HepG2 (cell line): ENCODE measurements at regions not wholly inside any gene's neighbourhood (a gene's known extent, or its start where the extent isn't known, plus 50 kb on each side); places are given as distances from the start of the nearest gene placed in this dataset.

ENCODE experiments used
- GTF2F1 ChIP-seq: fragments of 150-350 bp; IDR thresholded peaks from 2 replicates; pipeline ENCODE4 v1.6.1; 2014; ENCODE audit warnings: low read length
- PAX8 ChIP-seq: sonication (generic); formaldehyde crosslinking; IDR thresholded peaks from 2 replicates; pipeline ENCODE4 v1.8.0; 2022; ENCODE audit warnings: mild to moderate bottlenecking, missing genetic modification reagents, borderline replicate concordance
- ZNF121 ChIP-seq: sonication (generic); formaldehyde crosslinking; IDR thresholded peaks from 2 replicates; pipeline ENCODE4 v1.5.0; 2020; ENCODE audit warnings: mild to moderate bottlenecking, missing genetic modification reagents
- ZNF451 ChIP-seq: sonication (generic); formaldehyde crosslinking; IDR thresholded peaks from 2 replicates; pipeline ENCODE4 v1.5.0; 2020; ENCODE audit warnings: mild to moderate bottlenecking, missing genetic modification reagents
- ZNF572 ChIP-seq: sonication (generic); formaldehyde crosslinking; IDR thresholded peaks from 2 replicates; pipeline ENCODE4 v1.5.1; 2020; ENCODE audit warnings: mild to moderate bottlenecking, missing genetic modification reagents
- ZSCAN21 ChIP-seq: sonication (generic); formaldehyde crosslinking; IDR thresholded peaks from 2 replicates; pipeline ENCODE4 v1.8.0; 2022; ENCODE audit warnings: mild to moderate bottlenecking, missing genetic modification reagents, moderate library complexity, borderline replicate concordance
- TF ChIP-seq, protein P1 (sequence below): fragments of 450-650 bp; IDR thresholded peaks from 2 replicates; pipeline ENCODE4 v1.6.1; 2017; ENCODE audit warnings: mild to moderate bottlenecking
- TF ChIP-seq, protein P2 (sequence below): sonication (generic); formaldehyde crosslinking; IDR thresholded peaks from 2 replicates; pipeline ENCODE4 v1.4.0; 2020; ENCODE audit warnings: missing genetic modification reagents; ENCODE audit errors: not compliant biosample characterization

DNA sequence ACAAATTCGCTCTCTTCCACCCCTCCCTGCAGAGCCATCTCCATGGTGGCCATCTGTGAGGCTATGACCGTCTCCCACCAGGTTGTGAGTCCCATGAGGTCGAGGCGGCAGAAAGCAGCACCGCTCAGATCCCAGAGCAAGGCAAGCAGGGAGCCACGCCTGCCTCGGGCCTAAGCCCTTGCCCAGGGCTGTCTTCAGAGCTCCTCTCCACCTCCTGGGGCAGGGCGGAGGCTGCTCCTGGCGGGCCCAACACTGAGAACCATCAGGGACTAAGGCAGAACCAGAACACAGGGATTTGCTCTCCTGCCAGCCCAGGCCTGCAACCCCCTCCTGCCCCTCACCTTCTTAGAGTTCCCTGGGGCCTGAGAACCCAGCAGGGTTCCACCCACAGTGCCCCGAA, 80.9 kb upstream of the WNT11 start:
- no peak for TF ChIP-seq ZNF451
- TF ChIP-seq PAX8 (CRISPR knock-in tag) = no peak
- TF ChIP-seq ZSCAN21 = no peak
- TF ChIP-seq ZNF121 (CRISPR knock-in tag) = no peak
- TF ChIP-seq, protein P1, sequence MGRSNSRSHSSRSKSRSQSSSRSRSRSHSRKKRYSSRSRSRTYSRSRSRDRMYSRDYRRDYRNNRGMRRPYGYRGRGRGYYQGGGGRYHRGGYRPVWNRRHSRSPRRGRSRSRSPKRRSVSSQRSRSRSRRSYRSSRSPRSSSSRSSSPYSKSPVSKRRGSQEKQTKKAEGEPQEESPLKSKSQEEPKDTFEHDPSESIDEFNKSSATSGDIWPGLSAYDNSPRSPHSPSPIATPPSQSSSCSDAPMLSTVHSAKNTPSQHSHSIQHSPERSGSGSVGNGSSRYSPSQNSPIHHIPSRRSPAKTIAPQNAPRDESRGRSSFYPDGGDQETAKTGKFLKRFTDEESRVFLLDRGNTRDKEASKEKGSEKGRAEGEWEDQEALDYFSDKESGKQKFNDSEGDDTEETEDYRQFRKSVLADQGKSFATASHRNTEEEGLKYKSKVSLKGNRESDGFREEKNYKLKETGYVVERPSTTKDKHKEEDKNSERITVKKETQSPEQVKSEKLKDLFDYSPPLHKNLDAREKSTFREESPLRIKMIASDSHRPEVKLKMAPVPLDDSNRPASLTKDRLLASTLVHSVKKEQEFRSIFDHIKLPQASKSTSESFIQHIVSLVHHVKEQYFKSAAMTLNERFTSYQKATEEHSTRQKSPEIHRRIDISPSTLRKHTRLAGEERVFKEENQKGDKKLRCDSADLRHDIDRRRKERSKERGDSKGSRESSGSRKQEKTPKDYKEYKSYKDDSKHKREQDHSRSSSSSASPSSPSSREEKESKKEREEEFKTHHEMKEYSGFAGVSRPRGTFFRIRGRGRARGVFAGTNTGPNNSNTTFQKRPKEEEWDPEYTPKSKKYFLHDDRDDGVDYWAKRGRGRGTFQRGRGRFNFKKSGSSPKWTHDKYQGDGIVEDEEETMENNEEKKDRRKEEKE = no peak
- no peak for TF ChIP-seq ZNF572
- TF ChIP-seq, protein P2, sequence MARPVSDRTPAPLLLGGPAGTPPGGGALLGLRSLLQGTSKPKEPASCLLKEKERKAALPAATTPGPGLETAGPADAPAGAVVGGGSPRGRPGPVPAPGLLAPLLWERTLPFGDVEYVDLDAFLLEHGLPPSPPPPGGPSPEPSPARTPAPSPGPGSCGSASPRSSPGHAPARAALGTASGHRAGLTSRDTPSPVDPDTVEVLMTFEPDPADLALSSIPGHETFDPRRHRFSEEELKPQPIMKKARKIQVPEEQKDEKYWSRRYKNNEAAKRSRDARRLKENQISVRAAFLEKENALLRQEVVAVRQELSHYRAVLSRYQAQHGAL (CRISPR knock-in tag) = no peak
- TF ChIP-seq GTF2F1 = no peak
